GM19438 (cell line): ENCODE measurements at regions not wholly inside any gene's neighbourhood (a gene's known extent, or its start where the extent isn't known, plus 50 kb on each side); places are given as distances from the start of the nearest gene placed in this dataset.

Experiments
- ATAC-seq: cut with Tn5 transposase; IDR thresholded peaks from one replicate; pipeline ENCODE4 v1.9.1; 2021; ENCODE audit warnings: low read depth; ENCODE audit not compliant: unreplicated experiment

DNA sequence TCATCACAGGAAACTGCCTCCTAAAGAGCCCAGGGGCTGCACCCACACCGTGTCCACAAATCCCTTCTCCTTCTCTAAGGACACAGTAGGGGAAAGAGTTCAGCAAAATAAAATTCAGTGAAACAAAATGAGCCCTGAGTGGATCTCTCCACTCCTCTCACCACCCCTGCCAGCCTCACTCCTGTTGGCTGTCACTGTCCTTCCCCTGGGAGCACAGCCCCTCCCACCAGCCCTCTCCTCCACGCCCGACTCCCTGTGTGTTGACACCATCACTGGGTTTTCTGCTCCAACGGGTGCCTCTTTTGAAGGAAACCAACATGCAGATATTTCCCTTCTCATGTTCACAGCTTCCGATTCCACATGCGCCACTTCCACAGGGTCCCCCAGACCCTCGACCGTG, 356.2 kb downstream of the AJAP1 start:
- no peak for ATAC-seq

DNA sequence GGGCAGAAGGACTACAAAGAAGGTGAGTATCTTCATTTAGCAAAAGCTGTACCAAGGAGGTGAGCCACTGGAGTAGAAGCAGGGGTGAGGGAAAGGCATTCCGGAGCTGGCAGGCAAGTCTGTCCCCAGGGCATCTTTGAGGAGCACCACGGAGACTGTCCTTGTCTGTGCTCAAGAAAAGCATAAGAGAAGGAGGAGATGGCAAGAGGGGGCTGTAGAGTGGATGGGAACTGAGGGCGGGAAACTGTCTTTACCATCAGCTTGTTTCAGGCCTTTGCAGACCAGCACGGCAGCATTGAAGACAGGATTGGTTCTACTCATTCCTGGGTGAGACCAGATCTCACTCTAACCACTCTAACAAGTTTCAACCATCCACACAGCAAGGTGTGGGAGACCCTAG, 355.8 kb downstream of the AJAP1 start:
- no peak for ATAC-seq

DNA sequence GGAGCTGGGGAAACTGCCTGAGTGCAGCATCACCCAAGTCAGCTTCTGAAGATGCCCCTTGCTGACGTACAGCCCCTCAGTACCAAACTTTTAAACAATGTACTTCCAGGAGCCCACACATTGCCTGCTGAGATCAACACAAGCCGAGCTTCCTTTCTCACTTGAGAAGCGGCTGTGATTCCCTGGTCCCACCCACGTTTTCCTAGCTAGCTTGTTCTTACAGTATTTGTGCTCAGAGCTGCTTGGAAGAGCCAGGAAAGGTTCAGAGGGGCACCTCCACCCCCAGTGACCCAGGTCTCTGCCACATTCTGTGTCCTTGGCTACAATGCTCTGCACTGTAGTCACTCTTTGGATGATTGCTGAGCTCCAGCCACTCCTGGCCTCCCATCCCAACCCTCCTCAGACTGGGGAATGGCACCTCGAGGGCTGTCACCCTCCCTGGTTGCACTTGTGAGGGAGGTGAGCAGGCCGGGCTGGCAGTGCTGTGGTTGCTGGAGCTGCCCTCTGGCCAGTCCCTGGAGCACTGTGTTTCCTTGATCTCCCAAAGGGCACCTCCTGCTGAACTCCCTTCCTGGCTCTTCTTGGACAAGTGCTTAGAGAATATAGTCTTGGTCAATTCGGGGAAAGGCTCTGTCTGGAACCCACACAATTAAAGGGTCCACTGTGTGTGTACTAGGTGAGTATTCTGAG, 355.1 kb downstream of the AJAP1 start:
- no peak for ATAC-seq

DNA sequence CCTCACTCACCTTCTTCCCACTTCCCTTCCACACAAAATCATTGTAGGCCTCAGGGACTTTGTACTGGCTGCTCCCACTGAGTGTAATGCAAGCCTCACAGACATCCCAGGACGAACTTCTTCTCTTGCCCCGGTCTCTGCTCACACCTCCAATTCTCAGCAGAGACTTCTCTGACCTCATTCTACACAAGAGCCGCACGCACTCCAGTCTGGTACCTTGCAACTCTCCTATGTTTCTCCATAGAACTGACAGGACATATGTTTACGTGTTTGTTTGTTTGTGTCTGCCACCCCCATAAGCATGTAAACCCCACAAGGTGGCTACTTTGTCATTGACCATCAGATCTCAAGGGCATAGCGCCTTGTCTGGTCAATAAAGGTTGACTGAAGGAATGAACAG, 350.8 kb downstream of the AJAP1 start:
- ATAC-seq = no peak

DNA sequence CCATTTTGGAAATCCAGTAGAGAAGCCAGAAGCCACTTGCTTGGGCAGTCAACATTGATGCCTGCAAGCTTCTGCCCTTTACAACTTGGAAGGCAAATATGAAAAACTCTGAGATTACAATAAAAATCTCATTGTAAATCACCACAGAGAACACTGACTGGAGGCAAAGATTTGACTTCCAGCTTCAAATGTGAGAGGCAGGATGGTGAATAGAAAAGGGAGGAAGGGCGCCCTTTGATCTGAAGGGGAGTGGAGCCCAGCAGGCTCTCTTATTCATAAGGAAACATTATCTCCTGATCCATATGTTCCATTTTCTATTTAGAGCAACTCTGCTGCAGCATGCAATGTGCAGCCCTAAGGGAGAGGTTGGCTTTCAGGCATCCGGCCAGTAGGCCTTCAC, 348.3 kb downstream of the AJAP1 start:
- ATAC-seq = no peak

DNA sequence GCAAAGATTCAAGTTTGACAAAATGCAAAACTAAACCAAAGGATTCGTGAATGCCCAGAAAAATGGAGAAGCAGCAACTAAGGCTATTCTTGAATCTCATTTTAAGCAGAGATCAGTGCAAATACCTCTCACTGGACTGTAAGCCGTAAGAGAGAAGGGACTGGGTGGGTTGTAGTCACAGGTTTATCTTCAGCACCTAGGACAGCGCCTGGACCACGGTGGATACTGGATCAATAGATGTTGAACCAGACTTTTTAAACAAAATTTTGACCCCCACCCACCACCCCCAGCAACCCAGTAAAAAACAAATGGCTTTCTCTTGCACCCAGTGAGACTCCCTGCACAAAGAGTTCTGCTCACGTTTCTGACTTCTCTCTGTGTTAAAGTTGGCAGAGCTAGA, 347.1 kb downstream of the AJAP1 start:
- no peak for ATAC-seq

DNA sequence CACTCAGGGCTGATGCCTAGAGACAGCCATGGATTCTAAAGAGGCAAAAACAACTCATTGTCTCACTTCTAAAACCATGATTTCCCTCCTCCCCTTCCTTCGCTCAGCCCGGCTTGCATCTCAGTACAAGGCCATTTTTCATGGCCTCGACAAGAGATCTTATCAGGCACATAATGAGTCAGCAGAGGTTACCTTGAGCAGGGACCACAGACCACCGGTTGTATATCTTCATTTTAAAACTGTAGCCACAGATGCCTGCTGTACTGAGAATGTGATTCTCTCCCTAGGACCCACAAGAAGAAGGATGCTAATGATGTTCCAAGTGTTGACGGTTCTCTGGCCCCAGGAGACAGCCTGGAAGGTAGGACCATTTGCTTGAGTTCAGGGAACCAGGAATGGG, 331.9 kb downstream of the AJAP1 start:
- no peak for ATAC-seq

DNA sequence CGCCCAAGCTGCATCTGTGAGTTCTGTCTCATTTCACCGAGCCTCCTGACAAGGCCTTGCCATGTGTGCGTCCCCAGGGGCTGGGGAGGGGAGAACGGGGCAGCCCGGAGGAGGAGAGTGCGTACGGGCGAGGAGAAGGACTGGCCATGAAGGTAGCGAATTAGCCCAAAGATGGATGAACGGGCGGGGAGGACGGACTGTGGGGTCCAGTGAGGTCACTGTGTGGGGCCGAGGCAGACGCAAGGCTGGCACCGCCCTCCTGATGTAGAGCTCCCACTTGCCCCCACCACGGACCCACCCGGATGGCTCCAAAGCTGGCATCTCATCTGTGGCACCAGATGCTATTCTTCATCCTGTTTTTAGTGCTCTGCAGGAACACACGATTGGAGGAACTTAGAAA, 330.4 kb downstream of the AJAP1 start:
- no peak for ATAC-seq

DNA sequence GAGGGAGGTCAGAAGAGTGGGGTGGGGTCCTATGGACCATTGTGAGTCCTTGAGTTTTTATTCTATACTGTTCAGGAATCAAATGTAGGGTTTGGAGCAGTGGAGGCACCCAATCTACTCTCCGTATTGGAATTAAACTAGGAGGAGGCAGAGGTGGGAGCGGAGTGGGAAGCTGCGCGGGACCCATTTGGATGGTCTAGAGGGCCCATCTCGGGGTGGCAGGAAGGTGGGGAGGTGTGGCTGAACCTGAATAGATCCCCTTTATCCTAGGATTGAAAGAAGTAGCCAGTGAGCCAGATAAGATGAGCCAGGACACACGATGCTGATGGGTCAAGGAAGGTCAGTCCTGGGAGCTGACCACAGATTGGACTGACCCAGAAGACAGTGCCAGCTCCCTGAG, 325.8 kb downstream of the AJAP1 start:
- ATAC-seq = no peak

DNA sequence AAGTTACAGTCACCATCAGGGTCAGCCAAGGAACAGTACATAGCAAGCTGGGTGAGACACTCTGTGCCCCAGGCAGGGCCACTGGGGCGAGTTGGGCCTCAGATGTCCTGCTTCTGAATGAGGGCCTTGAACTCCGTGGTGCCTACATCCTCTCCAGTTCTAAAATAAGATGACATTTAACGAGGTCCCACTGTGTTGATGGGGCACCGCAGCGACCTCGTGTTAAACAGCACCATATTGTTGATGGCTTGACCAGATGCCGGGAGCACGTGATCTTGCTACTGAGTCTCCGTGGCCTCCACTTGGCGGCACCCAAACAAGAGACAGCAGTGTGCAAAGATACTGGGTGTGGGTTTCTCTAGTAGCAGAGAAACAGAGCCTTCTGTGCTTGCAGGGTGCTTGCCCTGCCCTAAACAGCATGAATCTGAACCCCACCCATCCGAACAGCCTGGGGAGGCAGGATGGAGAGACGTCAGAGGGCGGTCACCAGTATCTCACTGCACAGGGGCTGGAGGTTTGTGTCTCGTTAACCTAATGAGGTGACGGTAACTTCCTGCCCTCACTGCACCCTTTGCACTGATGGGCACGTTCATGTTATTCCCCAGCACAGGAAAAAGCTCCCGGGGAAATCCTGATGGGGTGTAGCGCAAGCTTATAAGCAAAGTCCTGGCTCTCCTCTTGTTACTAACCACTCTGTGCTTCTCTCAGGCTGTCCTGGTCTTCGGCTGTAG, 324.4 kb downstream of the AJAP1 start:
- no peak for ATAC-seq

DNA sequence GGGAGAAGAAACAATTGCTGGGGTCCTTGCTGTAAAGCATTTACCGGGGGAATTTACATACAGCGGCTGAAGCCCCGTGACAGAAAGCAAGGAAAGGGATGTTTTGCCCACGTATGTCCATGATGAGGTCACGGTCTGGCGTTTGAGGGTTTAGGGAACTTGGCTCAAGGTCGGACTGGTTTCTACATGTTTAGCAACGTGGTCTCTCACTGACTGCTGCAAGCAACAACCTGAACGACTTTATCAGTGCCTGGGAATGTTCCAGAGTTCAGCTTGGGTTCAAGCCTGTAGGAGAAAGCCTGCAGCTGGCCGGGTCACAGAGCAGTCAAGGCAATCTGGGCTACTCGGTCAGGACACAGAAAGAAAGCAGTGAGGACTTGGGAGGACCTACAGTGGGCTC, 323.3 kb downstream of the AJAP1 start:
- ATAC-seq = no peak

DNA sequence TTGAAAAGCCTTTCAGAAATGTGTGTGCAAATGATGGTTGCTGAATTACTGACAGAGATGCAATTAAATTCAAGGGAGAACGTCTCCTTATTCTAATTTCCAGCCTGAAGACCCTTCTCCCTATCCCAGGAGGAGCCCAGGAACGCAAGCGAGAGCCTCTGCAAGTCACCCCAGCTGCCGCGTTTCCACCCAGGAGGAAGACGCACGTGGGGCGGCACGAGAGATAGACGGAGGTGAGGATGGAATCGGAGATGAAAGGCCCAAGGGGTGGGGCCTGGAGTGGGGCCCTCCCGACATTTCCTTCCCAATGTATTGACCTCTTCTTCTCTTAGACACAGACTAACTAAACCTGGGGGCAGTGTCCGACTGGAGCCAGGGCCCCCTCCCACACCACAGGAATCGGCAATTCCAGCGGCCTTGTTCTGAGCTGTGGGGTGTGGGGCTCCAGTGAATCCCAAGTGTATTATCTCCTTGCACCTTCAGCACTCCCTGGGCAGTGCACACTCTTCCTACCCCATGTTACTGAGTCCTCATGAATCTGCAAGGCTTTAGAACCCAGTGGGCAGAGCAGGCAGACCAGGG, 322.5 kb downstream of the AJAP1 start:
- ATAC-seq = no peak

DNA sequence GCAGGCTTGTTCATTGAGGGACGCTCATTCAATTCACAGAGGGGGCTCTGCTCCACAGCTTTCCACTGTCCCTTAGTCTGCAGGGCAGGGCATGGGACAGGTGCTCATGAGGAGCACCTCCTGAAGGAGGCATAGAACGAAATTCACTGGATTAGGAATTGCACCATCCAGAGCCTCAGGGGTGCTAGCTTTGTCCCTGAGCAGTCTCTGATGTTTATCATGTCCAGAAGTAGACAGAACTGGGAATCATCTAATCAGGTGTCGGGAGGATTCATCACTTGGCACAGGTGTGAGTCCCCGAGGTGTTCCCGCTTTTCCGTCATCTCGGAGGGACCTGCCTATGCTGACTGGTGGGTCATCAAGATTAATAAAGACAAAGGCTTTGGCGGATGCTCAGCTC, 321.4 kb downstream of the AJAP1 start:
- no peak for ATAC-seq

DNA sequence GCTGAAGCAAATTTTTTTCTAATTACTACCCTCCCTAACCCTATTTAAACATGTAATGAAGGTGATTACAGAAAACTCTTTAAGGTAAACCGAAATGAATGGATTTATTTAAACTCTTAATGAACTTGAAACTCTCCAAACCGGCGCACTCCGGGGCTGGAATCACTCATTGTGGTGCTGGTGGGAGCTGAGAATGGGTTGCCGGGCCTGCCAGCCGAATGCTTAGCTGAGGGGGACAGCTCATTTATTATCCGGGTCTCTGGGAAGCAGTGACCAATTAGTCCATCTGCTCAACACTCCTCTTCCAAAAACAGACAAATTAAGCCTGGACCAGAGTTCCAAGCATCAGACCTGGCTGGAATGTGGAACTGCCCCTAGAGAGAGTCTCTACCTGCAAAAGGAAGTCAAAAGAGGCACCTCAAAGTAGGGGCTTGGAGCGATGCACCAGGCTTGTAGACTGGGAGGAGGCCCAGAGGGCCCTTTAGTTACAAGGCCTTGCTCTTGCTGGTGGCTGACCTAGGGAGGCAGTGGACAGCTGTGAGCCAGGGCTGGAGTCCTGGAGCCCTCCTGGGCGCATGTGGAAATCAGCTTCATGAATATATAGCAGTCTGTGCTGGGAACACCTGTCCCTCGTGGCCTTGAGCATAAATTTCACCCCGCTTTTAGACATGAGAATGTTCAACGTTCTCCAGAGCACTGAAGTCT, 320.7 kb downstream of the AJAP1 start:
- no peak for ATAC-seq

DNA sequence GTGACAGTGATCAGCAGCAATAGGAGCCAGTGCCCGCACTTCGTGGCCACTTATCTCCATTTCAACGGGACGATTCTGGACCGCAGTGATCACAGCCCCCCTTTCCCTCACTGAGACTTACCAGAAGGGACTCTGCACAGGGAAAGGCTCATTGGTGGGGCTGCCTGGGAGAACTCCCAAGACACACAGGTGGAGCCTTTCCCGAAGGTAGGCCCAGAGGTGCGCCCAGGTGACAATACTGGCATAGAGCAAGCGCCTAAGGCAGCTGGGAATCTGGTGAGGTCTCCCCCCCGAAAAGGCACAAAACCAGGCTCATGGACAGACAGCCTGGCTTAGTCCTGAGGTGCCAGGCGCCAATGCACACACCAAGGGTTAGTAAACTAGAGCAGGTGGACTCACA, 318.9 kb downstream of the AJAP1 start:
- ATAC-seq = no peak

DNA sequence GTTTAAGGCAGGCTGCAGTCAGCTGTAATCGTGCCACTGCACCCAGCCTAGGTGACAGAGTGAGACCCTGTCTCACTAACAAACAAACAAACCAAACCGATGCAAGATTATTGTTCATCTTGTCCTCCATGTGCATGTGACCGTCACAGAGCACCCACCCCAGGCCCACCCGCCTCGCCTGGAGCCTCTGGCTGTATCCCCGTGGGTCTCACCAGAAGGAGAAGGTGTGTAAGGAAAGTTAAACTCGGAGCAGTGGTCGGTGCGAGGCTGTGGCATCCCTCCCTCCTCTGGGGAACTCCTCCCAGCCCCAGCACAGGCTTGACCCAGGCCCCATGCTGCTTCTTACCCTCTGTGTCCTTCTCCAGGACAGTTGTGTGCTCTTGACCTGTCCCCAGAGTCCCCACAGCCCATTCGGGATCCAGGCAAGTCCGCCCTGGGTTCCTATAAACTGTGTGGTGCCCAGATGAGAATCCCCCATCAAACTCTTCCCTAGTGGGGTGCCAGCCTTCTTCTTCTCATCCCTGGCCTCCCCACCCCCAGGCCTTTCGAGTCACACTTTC, 318.4 kb downstream of the AJAP1 start:
- ATAC-seq = no peak

DNA sequence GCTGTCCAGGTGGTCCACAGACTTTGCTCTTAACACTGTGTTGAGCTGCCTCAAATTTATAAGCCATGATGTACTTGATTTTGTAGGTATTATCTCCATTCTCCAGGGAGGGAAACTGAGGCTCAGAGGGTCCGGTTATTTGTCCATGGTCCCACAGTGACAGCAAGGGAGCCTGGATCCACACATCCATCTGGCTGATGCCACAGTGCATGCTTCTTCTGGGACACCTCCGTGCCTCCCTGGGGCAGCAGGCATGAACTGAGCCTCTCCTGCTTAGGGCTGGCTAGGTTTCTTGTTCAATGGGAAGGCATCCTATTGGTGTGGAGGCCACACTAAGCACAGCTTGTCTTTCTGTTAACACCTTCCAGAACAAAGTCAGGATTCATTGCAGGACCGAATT, 317.3 kb downstream of the AJAP1 start:
- ATAC-seq = no peak

DNA sequence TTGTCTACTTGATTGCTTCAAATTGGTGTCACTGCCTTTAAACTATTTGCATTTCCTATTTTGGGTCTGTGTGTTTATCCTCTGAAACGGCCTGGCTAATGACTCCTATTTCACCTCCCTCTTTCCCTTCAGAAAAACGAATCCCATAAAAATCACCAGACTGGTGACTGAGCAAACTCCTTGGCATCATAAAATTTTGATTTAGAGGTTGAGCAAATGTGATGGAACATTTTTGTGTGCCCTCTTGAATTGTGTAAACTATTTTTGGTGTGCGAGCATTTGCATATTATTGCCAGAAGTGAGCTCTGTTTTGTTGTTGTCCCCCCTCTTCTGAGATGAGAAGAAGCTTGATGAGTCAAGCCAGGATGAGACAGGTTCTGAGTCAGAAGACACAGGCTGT, 316.1 kb downstream of the AJAP1 start:
- ATAC-seq = no peak

DNA sequence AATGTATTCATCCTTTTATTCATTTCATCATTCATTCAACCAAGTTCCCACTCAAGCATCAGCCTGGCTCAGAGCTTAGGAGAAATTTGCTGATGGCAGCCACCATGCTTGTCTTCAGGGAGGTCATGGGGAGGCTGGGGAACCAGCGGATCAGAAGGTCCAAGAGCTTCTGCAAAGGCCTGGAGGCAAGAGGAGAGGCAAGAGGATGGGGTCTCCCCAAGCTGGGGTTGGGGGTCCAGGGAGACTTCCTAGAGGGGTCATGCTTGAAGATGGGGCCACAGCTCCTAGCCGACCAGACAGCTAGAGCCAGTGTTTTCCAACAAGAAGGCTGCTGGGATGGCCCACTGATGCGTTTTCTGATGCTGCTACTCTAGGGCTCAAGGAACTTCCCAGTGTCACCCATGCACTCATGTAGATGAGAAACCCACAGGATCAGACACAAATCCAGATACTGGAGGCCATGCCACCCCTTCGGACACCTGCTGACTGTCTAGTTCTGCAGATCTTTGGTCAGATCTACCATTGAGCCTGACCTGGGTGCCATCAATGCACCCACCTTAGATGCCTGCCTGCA, 315.2 kb downstream of the AJAP1 start:
- ATAC-seq = no peak

DNA sequence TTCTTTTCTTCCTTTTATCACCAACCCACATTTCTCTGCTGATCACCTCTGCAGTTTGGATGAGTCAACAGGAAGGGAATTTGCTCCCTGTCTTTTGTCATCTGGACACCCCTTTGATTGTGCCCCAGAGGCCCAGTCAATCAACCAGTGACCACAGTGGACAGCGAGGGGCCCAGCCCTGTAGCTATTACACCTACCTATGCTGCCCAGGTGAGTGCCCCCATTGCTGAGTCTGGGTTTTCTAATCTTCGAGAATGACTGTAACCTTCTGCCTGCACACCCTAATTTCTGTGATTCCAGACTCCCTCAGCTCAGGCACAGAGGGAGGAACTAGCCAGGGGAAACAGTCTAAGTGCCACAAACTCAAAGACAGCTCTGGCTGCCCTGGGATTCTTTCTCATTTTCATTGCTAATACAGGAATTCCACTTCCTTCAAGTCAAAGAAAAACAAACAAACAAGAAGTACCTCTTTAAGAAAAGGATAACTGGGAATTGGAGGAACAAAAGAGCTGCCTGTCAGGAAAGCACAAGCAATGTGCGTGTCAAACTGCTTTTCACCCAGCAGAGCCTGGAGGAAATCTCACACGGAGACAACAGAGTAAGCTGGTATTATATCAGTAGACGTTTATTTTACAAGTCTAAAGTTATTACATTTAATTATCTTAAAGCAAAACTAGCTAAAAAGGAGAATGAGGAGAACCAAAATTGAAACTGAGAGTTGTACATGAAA, 311.1 kb downstream of the AJAP1 start:
- ATAC-seq = no peak
